Liver (tissue), 8 donors: ENCODE measurements at regions not wholly inside any gene's neighbourhood (a gene's known extent, or its start where the extent isn't known, plus 50 kb on each side); places are given as distances from the start of the nearest gene placed in this dataset.

ENCODE experiments used
- DNase-seq: peaks from one replicate; pipeline ENCODE4 v3.0.0-alpha.2; 2017; ENCODE audit warnings: low spot score
- H3K27ac ChIP-seq, 2 donors: one replicate each; pipeline ENCODE4 v1.7.0; 2013; ENCODE audit warnings: inconsistent platforms in 2 of 2, low read length in 2 of 2, control low read depth in 1 of 2, low read depth in 1 of 2, mild to moderate bottlenecking in 1 of 2
- H3K27me3 ChIP-seq, 4 donors: one replicate each; pipeline versions ENCODE4 v1.6.1 to v1.7.0; 2013; ENCODE audit warnings: low read length in 3 of 4, inconsistent platforms in 1 of 4, mild to moderate bottlenecking in 1 of 4, moderate library complexity in 1 of 4; ENCODE audit not compliant: control insufficient read depth in 4 of 4, insufficient read depth in 4 of 4
- H3K36me3 ChIP-seq, 4 donors: one replicate each; pipeline versions ENCODE4 v1.6.1 to v1.7.0; 2013; ENCODE audit warnings: low read length in 3 of 4, mild to moderate bottlenecking in 3 of 4, low read depth in 1 of 4, moderate library complexity in 1 of 4; ENCODE audit not compliant: control insufficient read depth in 4 of 4, insufficient read depth in 3 of 4
- H3K4me1 ChIP-seq, 4 donors: one replicate each; pipeline versions ENCODE4 v1.6.1 to v1.7.0; 2013; ENCODE audit warnings: low read length in 3 of 4, mild to moderate bottlenecking in 3 of 4, moderate library complexity in 1 of 4; ENCODE audit not compliant: control insufficient read depth in 4 of 4, insufficient read depth in 4 of 4
- H3K4me3 ChIP-seq, 3 donors: one replicate each; pipeline versions ENCODE4 v1.6.1 to v1.7.0; 2013; ENCODE audit warnings: low read length in 3 of 3, control low read depth in 1 of 3, low read depth in 1 of 3, mild to moderate bottlenecking in 1 of 3
- H3K9ac ChIP-seq, 2 donors: one replicate each; pipeline ENCODE4 v1.7.0; 2013; ENCODE audit warnings: low read length in 2 of 2, mild to moderate bottlenecking in 2 of 2, moderate library complexity in 2 of 2, control low read depth in 1 of 2, low read depth in 1 of 2
- H3K9me3 ChIP-seq, 4 donors: one replicate each; pipeline versions ENCODE4 v1.6.1 to v1.7.0; 2013; ENCODE audit warnings: low read length in 3 of 4; ENCODE audit not compliant: control insufficient read depth in 4 of 4
- ATF3 ChIP-seq: IDR thresholded peaks from 2 replicates; pipeline ENCODE4 v1.6.1; 2016; ENCODE audit warnings: antibody characterized with exemption
- CTCF ChIP-seq: fragments of 150-350 bp; IDR thresholded peaks from 2 replicates; pipeline ENCODE4 v1.5.1; 2017; ENCODE audit warnings: improper control_type of control experiment, low read depth, low read length; ENCODE audit not compliant: missing input control
- FOXA2 ChIP-seq: IDR thresholded peaks from 2 replicates; pipeline ENCODE4 v1.6.1; 2016; ENCODE audit warnings: antibody characterized with exemption
- GABPA ChIP-seq, 2 donors: IDR thresholded peaks in 1 of 2; conservative IDR thresholded peaks in 1 of 2; 2 replicates each; pipeline ENCODE4 v1.6.1; 2016; ENCODE audit warnings: antibody characterized with exemption in 2 of 2, mild to moderate bottlenecking in 1 of 2, moderate library complexity in 1 of 2
- HNF4G ChIP-seq: IDR thresholded peaks from 2 replicates; pipeline ENCODE4 v1.6.1; 2016; ENCODE audit warnings: antibody characterized with exemption
- JUND ChIP-seq, 2 donors: IDR thresholded peaks; 2 replicates each; pipeline ENCODE4 v1.6.1; 2016; ENCODE audit warnings: antibody characterized with exemption in 2 of 2
- MAX ChIP-seq: IDR thresholded peaks from 2 replicates; pipeline ENCODE4 v1.6.1; 2016; ENCODE audit warnings: antibody characterized with exemption
- NR2F2 ChIP-seq: IDR thresholded peaks from 2 replicates; pipeline ENCODE4 v1.6.1; 2016; ENCODE audit warnings: antibody characterized with exemption
- RAD21 ChIP-seq, 2 donors: IDR thresholded peaks; 2 replicates each; pipeline ENCODE4 v1.6.1; 2016; ENCODE audit warnings: antibody characterized with exemption in 2 of 2, mild to moderate bottlenecking in 2 of 2
- REST ChIP-seq: IDR thresholded peaks from 2 replicates; pipeline ENCODE4 v1.6.1; 2016; ENCODE audit warnings: antibody characterized with exemption, mild to moderate bottlenecking
- SP1 ChIP-seq: IDR thresholded peaks from 2 replicates; pipeline ENCODE4 v1.6.1; 2018; ENCODE audit warnings: antibody characterized with exemption, mild to moderate bottlenecking
- YY1 ChIP-seq: IDR thresholded peaks from 2 replicates; pipeline ENCODE4 v1.6.1; 2016; ENCODE audit warnings: antibody characterized with exemption, mild to moderate bottlenecking
- ZBTB33 ChIP-seq: IDR thresholded peaks from 2 replicates; pipeline ENCODE4 v1.6.1; 2016; ENCODE audit warnings: antibody characterized with exemption
- WGBS: extraction: QIAGEN DNeasy Blood & Tissue Kit; methylation state at CpG from one replicate; pipeline ENCODE4 v1.1.7; 2013; 5-methylcytosine and 5-hydroxymethylcytosine counted together
- donor health status: healthy.
- donor health status: healthy.
- donor health status: healthy.
- donor health status: healthy.
- donor health status: healthy.

GRCh38 chr18:28767727-28768211 is 590.8 kb upstream of the CDH2 start (continued):
- TF ChIP-seq CTCF, result no peak
- no peak for TF ChIP-seq MAX
- TF ChIP-seq YY1, result no peak
- TF ChIP-seq RAD21 (IDR thresholded peaks at IDR 0.05), result no peak

GRCh38 chr18:28767201-28767600 is 590.3 kb upstream of the CDH2 start:
- WGBS, result 97% methylated on average over 1 of the region's 1 CpG
- TF ChIP-seq ATF3 (no peak), RAD21 (IDR thresholded peaks at IDR 0.05) (no peak), FOXA2 (no peak), NR2F2 (no peak), JUND (IDR thresholded peaks at IDR 0.05) (no peak), SP1 (no peak), HNF4G (no peak), YY1 (no peak), REST (no peak)
- H3K4me3 ChIP-seq, result no peak overlapping the region
- no peaks in the 10 kb centered on the region for H3K9me3 ChIP-seq
- no peak overlapping the region for H3K27ac ChIP-seq
- H3K27me3 ChIP-seq, result no peaks in the 10 kb centered on the region
- no peaks in the 10 kb centered on the region for H3K36me3 ChIP-seq
- DNase-seq, result no peak
- no peaks in the 10 kb centered on the region for H3K4me1 ChIP-seq
- no peak overlapping the region for H3K9ac ChIP-seq

GRCh38 chr18:28766721-28767120 is 589.8 kb upstream of the CDH2 start:
- Histone ChIP-seq H3K36me3 (no peaks in the 10 kb centered on the region), H3K9me3 (no peaks in the 10 kb centered on the region), H3K27me3 (no peaks in the 10 kb centered on the region), H3K4me1 (no peaks in the 10 kb centered on the region), H3K4me3 (no peak overlapping the region), H3K27ac (no peak overlapping the region), H3K9ac (no peak overlapping the region)
- no peak for DNase-seq
- TF ChIP-seq ATF3 (no peak), FOXA2 (no peak), GABPA (IDR thresholded peaks at IDR 0.05 in 1 of 2, conservative IDR thresholded peaks at IDR 0.05 in 1 of 2) (no peak), HNF4G (no peak), ZBTB33 (no peak), NR2F2 (no peak)
